ENCODE measurements at regions not wholly inside any gene's neighbourhood (a gene's known extent, or its start where the extent isn't known, plus 50 kb on each side); places are given as distances from the start of the nearest gene placed in this dataset.

- TF ChIP-seq AKNA (CRISPR knock-in tag; IDR thresholded peaks at IDR 0.05; ENCODE audit: borderline replicate concordance) (no peak), SNAPC4 (CRISPR knock-in tag; IDR thresholded peaks at IDR 0.05) (no peak), HMGA1 (CRISPR knock-in tag; conservative IDR thresholded peaks at IDR 0.05) (no peak), MED8 (CRISPR knock-in tag; IDR thresholded peaks at IDR 0.05; ENCODE audit: insufficient replicate concordance) (peak; percentile 17), THAP7 (CRISPR knock-in tag; IDR thresholded peaks at IDR 0.05) (no peak), ZNF687 (CRISPR knock-in tag; IDR thresholded peaks at IDR 0.05) (no peak), ZNF253 (CRISPR knock-in tag; IDR thresholded peaks at IDR 0.05; ENCODE audit: borderline replicate concordance) (no peak), ZNF597 (CRISPR knock-in tag; IDR thresholded peaks at IDR 0.05) (no peak), MXD4 (CRISPR knock-in tag; IDR thresholded peaks at IDR 0.05) (no peak), E2F1 (CRISPR knock-in tag; IDR thresholded peaks at IDR 0.05) (peak; percentile 69; the same call in 1 of the 2 replicates)
Observed at GRCh38 chr5:143506836-143507552, 103.5 kb upstream of the NR3C1 start (continued).

Data from HepG2 (cell line).